GM19395 (cell line): ENCODE measurements at regions not wholly inside any gene's neighbourhood (a gene's known extent, or its start where the extent isn't known, plus 50 kb on each side); places are given as distances from the start of the nearest gene placed in this dataset.

Experiments used
- ATAC-seq: cut with Tn5 transposase; IDR thresholded peaks from one replicate; pipeline ENCODE4 v1.9.1; 2021; ENCODE audit warnings: mild to moderate bottlenecking, moderate library complexity; ENCODE audit not compliant: unreplicated experiment

GRCh38 chr2:134109725-134110124, 144.1 kb upstream of the MGAT5 start:
- no peak for ATAC-seq

GRCh38 chr2:134110532-134110931, 143.3 kb upstream of the MGAT5 start:
- no peak for ATAC-seq

GRCh38 chr2:134117676-134118075, 136.2 kb upstream of the MGAT5 start:
- no peak for ATAC-seq

- ATAC-seq, result peak; percentile 44
Observed at GRCh38 chr2:134118279-134119116, 135.4 kb upstream of the MGAT5 start.

- peak; percentile 21 for ATAC-seq
Observed at GRCh38 chr2:134119117-134119712, 134.7 kb upstream of the MGAT5 start.

- peak; percentile 69 for ATAC-seq
Observed at GRCh38 chr2:134119713-134120405, 134.0 kb upstream of the MGAT5 start.

- peak; percentile 0 for ATAC-seq
Observed at GRCh38 chr2:134120406-134120732, 133.5 kb upstream of the MGAT5 start.

- ATAC-seq, result peak; percentile 50
Observed at GRCh38 chr2:134120733-134121630, 132.9 kb upstream of the MGAT5 start.

GRCh38 chr2:134122610-134123009, 131.3 kb upstream of the MGAT5 start:
- no peak for ATAC-seq

GRCh38 chr2:134123332-134123731, 130.5 kb upstream of the MGAT5 start:
- no peak for ATAC-seq

- ATAC-seq, result no peak
Observed at GRCh38 chr2:134124047-134124753, 129.7 kb upstream of the MGAT5 start.

GRCh38 chr2:134127496-134127895, 126.4 kb upstream of the MGAT5 start:
- peak; percentile 72 for ATAC-seq

GRCh38 chr2:134128746-134129145, 125.1 kb upstream of the MGAT5 start:
- no peak for ATAC-seq

- no peak for ATAC-seq
Observed at GRCh38 chr2:134129900-134130537, 123.9 kb upstream of the MGAT5 start.

- no peak for ATAC-seq
Observed at GRCh38 chr2:134131681-134132489, 122.0 kb upstream of the MGAT5 start.

GRCh38 chr2:134132490-134132857, 121.4 kb upstream of the MGAT5 start:
- no peak for ATAC-seq

GRCh38 chr2:134133622-134134312, 120.1 kb upstream of the MGAT5 start:
- ATAC-seq, result no peak

GRCh38 chr2:134134313-134134706, 119.6 kb upstream of the MGAT5 start:
- ATAC-seq, result no peak

GRCh38 chr2:134134827-134135226, 119.0 kb upstream of the MGAT5 start:
- no peak for ATAC-seq
